ENCODE measurements at regions not wholly inside any gene's neighbourhood (a gene's known extent, or its start where the extent isn't known, plus 50 kb on each side); places are given as distances from the start of the nearest gene placed in this dataset.

DNA sequence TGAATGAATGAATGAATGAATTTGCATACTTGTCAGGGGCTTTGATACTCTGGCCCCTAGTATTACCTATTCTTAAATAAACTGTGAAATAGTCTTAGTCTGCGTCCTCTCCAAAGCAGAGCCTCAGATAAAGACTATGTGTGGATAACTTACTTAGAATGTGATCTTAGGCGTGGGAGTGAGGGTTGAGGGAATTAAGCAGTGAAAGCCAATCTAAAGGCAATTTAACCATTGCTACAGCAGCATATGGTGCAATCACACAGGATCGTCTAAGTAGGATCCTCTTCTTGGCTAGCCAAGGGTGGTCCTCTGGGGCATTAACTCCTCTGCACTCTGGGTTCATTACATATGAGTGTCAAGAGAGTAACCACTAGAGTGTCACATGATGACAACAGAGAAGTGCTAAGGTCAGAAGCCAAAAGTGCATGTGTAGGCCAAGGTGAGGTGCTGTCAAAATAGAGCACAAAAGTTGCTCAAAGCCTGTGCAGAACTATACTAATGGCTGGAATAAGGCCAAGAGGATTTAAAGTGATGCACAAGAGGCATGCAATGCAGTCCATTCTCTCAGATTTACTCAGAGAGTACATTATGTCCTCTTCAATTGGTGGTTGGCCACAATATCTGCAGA, 274.4 kb upstream of the SEMA6A start:
- DNase-seq (ENCODE audit: low read depth), result no peak

DNA sequence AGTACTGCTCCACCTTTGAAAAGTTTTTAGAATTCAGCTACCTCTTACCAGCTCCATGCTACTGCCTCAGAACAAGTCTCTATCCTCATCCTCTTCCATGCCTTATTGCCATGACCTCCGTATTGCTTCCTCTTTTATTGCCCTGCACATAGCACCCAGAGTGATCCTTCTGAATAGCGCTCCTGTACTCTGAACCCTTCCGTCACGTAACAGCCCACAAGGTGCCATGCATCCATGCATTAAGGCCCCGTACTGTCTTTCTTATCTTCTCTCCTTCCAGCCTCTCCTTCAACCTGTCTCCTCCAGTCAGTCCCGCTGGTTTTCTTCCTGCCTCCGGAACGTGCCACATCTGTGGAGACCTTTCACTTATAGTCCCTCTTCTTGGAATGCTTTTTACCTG, 273.3 kb upstream of the SEMA6A start:
- no peak for DNase-seq (ENCODE audit: low read depth)

DNA sequence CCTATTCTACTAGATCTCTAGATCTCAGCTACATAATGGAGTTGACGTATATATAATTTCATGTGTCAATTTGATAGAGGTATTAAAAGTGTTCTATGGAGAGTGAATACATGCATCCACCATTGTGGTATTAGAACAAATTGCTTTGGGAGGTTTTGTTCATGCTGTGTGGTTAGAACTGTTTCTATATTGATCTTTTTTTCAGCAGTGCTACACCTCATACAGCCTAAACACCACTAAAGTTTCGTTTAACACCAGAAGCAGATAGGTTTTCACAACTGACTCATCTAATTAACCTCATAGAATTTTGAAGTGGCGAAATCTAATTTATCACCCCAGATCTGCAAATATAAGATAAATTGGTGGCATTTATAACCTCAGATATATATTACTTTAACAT, 269.4 kb upstream of the SEMA6A start:
- DNase-seq (ENCODE audit: low read depth), result no peak

DNA sequence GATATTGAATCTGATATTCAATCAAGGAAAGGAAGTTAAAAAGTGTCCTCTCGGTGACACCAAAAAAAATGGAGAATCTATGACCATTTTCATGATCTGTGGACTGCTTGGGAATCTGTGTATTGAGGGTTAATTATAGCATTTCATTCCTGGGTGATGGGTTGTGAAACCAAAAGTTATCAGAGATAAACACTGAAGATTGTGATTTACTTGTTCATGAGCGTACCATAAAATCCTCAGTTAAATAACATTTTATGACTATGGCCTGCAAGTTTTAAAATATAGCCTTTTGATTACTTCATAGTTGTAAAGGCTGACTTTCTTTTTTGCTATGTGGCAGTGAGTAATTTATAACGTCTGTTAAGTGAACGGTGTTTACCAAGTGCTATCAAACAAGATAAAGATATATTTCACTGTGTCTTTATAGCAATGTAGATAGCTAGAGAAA, 267.9 kb upstream of the SEMA6A start:
- no peak for DNase-seq (ENCODE audit: low read depth)

DNA sequence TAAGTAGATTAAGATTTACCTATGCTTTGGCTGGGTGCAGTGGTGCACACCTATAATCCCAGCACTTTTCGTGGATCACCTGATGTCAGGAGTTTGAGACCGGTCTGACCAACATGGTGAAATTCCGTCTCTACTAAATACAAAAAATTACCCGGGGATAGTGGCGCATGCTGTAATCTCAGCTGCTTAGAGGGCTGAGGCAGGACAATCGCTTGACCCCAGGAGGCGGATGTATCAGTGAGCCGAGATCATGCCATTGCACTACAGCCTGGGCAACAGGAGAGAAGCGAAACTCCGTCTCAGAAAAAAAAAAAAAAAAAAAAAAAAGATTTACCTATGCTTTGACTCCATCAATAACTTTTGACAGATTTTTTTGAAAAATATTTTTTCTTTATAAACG, 267.1 kb upstream of the SEMA6A start:
- no peak for DNase-seq (ENCODE audit: low read depth)

DNA sequence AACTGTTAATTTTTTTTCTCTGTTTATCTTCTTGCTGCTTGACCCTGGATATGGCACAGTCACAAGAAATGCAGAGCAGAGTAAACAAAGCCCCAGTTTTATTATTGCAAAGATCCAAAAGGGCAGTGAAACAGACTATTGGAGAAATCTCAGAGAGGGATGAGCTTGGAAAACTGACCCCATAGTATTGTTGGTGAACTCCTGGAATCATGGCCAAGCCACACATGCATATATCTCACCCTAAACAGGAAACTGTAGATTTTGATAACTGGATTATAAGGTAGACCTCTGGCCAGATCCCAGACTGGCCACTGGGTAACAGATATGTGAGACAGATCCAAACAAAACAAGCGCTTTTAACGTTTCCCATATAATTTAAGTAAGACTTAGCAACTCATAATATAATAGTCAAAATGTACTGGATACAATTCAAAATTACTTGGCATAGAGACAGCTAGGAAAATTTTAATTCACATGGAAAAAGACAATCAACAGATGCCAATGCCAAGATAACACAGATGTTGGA, 263.5 kb upstream of the SEMA6A start:
- no peak for DNase-seq (ENCODE audit: low read depth)

DNA sequence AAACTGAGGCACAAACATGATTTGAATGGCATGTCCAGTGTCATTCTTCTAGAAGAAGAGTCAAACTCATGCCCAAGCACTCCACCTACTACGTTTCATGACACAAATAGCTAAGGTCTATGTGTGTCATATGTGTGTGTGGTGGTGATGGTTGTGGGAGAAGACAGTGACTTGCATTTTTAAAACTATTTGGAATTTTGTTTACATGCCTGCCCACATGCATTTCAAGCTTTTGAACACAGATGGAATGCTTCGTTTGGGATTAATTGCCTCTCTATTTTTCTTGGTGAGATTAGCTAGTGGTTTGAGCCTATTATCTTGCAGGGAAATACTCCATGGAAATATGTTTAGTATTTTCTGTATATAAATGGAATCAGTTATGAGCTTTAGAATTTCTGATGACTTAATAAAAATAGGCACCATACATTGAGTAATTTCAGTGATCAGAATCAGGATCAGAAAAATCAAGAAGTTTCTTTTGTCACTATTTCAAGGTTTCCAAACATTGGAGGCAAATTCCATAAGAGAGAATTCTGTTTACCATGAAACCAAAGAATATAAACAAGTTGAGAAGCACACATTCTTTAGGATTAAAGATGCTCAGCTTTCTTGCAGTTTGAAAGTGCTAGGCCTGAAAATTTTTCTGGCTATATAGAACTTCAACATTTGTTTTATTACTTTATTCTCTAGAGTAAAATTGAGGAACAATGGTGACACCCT, 260.3 kb upstream of the SEMA6A start:
- DNase-seq (ENCODE audit: low read depth), result no peak

DNA sequence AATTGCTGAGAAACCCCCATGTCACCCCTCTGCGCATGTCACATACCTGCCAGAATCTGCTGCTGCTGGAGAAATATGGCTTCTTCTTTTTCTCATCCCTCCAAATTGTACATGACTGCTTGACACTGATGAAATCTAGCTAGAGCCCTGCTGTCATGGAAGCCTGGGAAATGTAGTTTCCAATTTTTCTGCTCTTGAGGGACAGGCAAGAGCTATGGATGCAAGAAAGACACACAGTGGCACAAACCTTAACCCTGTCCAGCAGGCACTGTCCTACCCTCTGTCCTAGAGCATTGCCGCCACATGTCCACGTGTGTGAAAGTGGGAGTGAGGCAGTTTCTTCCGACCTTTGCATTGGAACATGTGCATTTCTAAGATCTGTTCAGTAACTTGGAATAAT, 255.5 kb upstream of the SEMA6A start:
- DNase-seq (ENCODE audit: low read depth), result no peak

DNA sequence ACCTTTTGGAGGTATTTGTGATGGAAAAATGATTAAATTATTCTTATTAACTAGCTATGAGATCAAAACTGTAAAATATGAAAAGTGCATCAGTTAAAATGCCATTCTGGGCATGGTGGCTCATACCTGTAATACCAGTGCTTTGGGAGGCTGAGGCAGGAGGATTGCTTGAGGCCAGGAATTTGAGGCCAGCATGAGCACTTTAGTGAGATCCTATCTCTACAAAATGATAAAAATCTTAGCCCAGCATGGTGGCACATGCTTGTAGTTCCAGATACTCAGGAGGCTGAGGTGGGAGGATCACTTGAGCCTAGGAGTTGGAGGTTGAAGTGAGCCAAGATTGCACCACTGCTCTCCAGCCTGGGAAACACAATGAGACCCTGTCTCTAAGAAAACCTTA, 252.5 kb upstream of the SEMA6A start:
- DNase-seq (ENCODE audit: low read depth), result no peak

DNA sequence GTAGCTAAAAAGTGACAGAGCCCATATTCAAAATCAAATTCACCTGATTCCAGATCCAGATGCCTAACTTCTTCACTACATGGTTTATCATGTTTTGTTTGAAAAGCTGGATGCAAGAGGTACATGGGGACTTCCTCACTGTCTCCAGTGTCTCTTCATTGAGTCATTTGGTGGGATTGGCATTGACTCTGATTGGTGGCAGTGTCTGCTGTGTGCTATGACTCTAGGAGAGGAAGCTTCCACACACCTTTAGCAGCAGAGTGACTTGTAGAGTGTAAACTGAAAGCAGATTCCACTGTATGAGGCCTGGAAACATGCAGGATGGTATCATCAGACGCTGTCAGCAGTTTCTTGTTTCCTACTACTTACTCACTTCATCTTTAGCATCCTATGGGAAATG, 250.9 kb upstream of the SEMA6A start:
- no peak for DNase-seq (ENCODE audit: low read depth)

DNA sequence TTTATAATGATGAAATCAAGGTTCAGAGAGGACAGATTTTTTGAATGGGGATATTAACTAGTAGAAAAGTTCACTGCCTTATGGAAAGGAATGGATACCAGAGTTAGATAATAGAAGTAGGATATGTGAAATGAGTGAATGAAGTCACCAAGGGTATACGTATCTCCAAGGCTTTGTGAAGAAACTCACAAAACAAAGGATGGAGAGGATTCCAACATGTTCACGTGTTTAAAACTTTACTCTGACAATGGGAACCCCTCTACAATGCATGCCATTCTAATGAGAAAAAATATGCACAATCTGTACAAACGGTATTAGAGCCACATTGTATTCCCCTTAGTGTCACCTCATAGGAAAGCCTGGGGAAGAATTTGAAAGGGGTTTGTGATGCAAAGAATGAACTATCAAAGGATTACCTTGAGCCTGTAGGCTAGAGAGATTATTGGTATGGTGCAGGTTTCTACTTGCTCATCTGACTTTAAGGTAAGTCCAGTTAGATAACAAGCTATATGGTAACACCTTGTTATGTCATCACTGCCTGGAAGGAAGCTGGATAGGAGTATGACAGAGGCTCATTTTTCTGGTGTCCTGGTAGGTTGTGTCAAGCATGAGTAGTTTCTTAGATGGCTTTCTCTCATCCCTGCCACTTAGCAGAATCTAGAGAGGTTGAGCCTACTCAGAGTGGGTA, 250.3 kb upstream of the SEMA6A start:
- DNase-seq (ENCODE audit: low read depth), result no peak

DNA sequence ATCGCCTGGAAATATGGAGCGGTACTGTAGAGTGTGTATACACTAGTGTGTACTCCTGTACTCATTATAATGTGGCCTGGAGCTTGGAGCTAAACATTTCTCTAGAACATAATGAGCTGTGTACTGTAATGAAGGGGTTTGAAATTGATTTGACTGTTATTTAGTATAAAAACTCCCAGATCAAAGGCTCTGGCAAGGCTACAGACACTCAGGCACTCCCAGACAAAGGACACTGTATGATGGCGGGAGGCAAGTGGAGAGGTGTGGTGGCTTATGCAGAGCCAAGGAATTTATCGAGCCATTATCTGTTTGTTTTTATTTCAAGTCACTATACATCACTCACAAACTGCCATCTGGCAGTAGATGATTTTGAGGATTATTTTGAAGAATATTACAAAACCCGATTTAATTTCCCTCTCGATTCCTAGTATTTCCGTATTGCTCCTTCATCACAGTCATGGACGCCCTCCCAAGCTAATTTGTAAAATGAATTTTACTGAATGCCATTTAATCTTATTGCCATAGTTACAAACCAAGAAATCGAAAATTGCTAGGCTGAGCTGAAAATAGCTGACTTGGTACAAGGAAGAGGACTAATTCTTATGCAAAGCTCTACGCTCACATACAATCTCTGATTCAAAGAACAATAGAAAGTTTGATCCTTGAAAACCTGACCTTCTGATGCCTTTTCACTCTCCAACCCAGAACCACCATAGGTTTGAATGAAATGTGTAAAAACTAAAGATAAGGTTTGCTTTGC, 240.2 kb upstream of the SEMA6A start:
- DNase-seq (ENCODE audit: low read depth), result no peak

DNA sequence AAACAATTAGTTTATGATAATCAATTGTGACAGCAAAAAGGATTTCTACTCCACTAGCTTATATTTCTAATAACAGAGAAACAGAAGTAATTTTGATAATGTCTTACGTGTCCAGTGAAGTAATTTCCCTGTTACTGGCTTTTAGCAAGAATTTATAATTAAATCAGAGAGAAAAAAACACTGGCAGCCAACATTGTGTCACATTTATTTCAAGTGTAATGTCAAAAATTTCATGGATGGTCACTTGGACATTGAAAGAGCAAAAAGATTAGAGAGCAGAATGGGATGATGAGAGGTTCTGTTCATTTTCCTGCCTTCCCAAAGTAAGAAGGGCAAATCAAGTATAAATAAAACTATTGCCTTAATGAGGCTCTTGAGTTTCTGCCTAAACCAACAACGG, 239.3 kb upstream of the SEMA6A start:
- no peak for DNase-seq (ENCODE audit: low read depth)

DNA sequence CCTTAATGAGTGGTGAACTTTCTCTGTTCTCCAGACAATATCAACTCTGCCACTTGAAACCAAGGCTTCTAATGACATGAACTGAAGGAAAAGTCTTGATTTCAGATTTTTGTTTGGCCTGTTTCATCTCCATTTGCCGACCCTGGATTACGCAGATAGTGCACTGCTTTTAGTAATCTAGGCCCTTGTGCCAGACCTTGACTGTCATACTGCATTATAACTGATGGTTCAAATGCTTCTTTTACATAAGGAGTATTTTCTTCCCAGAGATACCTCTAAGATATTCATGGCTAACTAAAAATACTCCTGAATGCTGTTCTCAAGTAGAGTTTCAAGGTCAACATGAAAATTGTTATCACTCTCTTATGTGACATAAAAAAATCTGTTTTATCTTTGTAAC, 238.7 kb upstream of the SEMA6A start:
- DNase-seq (ENCODE audit: low read depth), result no peak

DNA sequence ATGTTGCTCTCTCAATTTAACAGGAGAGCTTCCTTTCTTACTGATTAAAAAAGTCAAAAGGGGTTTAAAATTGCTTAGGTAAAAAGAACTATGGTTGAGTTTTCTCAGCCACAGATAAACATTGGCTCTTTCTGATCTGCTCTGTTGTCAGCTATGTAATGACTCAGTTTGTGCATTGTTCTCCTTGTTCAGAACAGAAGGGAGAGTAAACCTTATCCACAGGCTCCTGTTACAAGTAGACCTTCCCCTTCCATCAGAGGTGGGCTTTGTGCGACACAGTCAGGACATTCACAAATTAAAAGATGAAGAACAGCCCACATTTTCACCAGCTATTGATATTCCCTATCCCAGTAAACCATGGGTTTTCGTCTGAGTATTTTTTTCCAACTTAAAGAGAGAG, 236.3 kb upstream of the SEMA6A start:
- DNase-seq (ENCODE audit: low read depth), result no peak

DNA sequence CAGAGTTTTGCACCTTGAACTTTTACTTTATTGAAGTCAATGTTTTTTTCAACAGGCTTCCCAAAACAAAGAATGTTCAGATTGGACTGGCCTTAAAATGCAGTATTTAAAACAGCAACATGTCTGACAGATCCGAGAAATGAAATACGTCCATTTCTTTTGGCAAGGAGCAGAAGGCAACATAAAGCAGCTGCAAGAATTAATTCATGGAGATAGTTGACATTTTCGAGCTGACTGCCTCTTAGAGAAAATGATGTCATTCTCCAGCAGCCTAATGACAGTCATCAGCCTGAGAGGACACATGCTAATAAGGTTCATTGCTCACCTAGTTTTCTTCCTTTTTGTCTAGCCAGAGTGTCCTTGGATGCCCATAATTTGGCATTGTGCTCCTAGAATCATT, 232.2 kb upstream of the SEMA6A start:
- DNase-seq (ENCODE audit: low read depth), result no peak

DNA sequence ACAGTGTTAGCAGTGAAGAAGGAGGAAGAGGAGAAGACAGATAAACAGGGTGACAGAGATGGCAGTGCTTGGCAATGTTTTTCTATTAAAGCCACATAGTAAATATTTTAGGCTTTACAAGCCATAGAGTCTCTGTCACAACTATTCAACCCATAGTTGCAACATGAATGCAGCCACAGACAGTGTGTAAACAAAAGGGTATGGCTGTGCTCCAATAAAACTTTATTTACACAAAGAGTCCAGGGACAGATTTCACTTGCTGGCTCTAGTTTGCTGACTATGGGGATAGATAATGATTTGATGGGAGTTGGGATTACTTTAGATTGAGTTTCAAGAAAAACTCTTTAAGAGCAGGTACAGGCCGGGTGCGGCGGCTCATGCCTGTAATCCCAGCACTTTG, 224.8 kb upstream of the SEMA6A start:
- no peak for DNase-seq (ENCODE audit: low read depth)

DNA sequence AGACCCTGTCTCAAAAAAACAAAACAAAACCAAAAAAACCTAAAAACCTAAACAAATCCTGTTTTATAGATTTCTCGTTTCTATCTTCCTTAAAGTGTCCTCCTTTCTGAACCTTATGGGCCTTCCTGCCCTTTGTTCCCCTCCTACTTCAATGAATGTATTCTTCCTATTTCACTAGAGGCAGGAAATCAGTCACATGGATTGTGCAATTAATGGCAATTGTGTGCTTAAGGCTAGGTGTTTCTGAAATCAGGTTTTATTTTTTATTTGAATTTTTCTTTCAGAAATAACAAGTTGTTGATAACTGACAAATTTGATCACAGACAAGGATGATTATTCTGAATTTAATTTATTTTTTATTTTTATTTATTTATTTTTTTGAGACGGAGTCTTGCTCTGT, 220.6 kb upstream of the SEMA6A start:
- no peak for DNase-seq (ENCODE audit: low read depth)

DNA sequence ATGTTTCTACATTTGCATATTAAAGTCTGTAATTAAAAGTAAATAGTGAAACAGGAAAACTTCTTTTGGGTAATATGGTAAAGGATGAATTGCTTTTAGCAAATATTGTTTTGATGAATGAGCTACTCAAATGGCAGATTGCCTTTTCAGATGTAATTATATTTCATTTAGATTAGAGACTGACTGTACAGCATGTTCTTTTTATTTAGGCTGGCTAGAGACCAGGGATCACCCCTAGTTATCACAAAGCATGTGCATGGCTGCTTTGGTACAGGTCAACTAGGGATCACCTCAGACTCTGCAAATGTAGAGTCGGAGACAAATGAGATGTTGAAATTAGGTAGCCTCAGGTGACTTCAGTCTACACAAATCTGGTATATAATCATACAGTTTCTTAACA, 214.9 kb upstream of the SEMA6A start:
- no peak for DNase-seq (ENCODE audit: low read depth)

DNA sequence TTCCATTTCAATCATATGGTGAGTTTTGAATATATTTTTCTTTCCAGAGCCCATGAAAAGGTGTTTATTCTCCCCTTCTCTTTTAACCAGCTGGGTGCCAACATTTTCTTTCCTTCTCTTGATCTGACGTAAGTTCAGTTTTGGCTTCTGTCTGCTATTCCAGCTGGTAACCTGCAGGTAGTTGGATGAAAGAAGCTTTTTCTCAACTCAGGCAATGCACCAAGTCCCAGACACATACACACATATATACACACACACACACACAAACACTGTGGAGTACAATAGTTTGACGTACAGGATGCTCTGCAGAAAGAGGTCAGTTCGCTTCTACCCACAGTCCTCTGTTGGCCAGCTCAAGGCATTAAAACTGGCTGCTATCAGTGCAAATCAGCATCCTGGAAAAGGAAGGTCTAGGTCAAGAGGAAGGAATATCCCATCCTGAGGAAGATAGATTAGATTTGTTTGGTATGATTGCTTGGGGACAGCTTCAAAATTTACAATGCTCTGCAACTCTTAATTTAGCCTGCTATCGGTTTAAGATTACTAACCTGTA, 214.3 kb upstream of the SEMA6A start:
- no peak for DNase-seq (ENCODE audit: low read depth)

DNA sequence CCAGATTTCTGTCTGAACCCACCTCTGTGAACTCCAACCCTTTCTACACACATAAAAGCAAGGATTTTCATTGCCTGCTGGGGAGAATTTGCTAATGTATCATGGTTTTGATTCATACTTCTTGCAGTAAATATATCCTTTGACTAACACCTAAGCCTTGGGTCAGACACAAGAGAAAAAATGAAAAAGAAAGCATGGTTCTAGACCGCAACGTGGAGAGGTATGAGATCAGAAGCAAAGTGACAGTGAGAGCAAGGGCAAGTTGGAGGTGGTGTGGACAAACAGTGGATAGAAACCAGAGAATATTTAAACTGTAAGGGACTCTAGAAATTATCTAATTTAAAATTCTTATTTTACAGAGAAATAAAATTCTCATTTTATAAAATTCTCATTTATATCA, 212.9 kb upstream of the SEMA6A start:
- DNase-seq (ENCODE audit: low read depth), result no peak

DNA sequence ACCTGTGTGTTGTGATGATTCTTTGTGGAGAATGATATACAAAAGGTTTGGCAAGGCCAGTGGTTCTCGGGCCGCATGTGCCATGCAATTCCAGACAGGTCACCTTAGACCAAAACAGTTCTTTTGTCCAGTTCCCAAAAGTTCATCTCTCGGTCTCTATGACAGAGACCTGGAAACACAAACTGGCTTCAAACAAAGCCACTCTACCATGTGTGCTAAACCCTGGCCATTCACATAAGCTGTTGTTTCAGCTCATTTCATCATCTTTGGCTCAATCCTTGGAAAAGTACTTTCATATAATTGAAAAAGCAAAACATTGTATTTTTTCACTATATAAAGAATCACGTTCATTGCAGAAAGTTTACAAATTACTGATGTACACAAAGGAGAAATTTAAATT, 210.5 kb upstream of the SEMA6A start:
- DNase-seq (ENCODE audit: low read depth), result no peak

All from stimulated activated CD8-positive, alpha-beta memory T cell treated with anti-CD3 and anti-CD28 coated beads, Interleukin-15, amount 100 ng/mL, for 1 hour (primary cell).